ENCODE measurements at regions not wholly inside any gene's neighbourhood (a gene's known extent, or its start where the extent isn't known, plus 50 kb on each side); places are given as distances from the start of the nearest gene placed in this dataset.

DNA sequence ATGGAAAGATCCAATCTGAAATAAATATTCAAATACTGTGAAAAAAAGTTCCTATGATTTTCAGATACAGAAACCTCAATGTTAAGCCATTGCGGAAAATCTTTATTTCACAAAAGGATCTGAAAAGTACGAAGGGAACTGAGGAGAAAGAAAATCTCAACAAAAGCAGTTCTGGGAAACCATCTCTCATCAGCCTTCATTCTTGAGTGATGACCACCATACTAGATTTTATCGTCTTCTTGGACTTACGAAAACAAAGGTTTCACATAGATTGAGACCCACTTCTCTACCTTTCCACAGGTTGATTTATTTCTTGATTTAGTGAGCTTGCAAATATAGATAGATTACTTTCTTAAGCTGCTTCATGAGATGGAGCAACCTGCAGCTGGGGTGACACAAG lies 293.4 kb upstream of the LYZL1 start:
- TF ChIP-seq CTCF (IDR thresholded peaks at IDR 0.05): no peak
- TF ChIP-seq POLR2A (IDR thresholded peaks at IDR 0.05): no peak
